ENCODE measurements at regions not wholly inside any gene's neighbourhood (a gene's known extent, or its start where the extent isn't known, plus 50 kb on each side); places are given as distances from the start of the nearest gene placed in this dataset.
A peak's percentile ranks its signal among the peaks of the same experiment; 100 is the strongest.

DNA sequence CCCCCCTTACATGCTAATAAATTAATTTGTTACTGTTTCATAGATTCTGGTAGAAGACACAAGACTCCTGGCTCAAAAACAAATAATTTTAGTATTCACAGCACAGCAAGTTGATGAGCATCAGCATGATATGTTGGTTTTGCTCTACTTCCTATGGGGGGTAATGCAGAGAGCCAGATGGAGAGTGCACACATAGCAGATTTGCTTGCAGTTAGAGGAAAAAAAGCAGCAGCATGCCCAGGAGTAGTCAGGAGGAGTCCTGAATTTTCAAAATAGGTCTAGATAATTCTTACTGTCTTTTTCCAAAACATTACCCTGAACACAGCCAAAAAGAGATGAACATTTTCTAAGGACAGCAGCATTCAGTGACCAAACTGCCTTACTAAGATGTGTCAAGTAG lies 261.3 kb downstream of the COX7C start:
- no peak for DNase-seq (ENCODE audit: low read depth)

DNA sequence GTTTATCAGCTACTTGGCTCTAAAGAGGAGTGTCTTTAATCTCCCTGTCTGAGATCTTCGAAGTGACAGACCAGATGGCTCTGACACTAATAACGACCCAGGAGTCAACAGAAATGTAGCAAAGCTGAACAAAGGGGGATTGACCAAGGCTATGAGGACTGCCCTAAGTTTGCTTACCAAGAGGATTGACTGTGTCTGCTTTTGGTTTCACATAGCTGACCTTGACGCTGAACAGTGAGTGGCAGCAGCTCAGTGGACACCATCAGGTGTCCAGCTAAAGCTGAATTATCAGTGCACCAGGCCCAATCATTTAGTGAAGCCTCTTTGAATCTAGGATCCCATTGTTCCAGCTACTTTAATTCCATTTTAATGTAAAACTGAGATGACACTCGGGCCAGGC lies 262.6 kb downstream of the COX7C start:
- no peak for DNase-seq (ENCODE audit: low read depth)

DNA sequence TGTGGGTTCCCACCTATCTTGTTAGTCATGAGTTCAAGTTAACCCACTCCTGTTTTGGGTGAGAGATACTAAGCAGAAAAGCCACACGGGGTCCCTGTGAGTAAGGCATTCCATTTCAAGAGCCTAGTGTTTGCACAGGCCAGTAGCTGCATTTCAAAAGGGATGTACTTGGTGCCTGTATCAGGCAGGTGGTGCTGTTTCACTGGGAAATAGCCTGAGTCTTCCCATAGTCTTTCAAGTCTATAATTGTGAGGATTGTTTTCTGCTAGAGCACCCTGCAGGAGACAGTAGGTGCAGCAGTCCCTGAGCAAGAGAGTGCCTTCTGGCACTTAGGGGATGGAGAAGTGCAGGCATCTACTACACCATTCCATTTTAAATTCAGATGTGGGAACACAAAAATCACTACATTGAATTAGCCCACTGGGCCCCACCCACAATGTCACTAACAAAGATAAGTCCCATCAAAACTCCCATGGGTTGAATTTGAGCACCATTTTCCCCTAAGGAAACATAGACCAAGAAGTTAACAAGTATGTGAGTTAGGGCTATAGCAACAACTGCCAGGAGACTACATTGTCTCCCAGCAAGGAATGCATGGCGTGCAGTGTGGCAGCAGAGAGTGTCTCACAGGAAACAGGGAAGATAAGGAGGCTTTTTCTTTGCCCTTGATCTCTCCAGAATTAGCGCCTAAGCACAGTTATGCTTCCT lies 263.2 kb downstream of the COX7C start:
- peak; percentile 89 for DNase-seq (ENCODE audit: low read depth)

DNA sequence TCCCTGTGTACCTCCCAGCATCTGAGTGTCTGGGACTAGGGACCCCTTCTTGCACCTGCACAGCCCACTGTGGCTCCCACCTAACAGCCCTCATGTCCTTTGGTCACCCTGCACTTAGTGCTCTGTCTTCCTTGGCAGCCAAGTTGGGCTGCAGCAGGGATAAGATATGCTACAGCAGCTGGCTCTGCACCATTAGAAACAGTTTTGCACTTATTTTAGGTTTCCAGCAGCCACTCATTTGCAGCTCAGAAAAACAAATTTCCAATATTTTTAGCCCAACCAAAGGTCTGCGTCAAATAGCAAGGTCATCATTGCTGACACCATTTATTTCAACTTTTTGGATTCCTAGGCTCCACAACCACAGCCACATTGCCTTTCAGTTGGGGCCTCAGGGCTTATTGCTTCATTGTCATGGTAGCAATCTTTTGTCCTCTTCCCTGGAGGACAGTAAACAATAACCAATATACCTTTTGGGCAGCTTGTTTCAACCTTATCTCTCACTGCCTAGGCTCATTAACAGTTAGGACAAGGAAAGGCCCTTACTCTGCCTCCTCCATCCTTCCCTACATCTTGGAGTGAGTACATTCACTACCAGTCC lies 263.9 kb downstream of the COX7C start:
- DNase-seq (ENCODE audit: low read depth): no peak

DNA sequence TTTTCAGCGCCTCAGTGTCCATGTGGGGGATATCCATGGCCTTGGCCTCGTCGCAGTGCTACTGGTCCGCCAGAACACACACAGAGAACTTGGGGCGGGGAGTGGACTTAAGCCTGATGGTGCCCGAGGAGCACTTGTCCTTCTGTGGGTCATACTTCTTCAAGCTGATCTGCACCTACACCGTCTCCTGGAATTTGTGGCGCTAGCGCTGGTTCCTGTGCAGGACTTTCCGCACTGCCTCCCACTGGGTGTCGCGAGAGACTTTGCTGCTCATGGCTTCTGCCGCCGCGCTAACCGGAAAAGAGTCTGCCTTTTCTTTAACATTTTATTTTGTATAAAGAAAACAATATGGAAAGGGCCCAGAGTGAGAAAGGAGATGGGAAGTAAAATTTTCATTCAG lies 266.9 kb downstream of the COX7C start:
- no peak for DNase-seq (ENCODE audit: low read depth)

DNA sequence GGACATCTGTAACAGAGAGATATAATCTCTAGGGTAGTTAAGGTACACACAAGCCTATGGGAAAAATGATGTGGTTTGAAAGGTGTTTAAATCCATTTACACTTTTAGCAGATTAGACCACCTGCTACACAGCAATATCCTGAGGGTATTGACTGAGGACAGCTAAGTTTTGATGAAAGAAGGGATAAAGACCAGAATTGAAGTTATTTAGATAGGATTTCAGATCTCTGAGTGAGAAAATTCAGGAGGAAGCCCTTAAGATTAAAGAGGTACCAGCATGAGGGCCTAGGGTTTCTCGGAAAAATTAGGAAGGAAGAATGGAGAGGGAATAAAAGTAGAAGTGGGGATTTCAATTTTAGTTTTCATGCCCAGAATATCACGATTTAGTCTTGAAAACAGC lies 267.3 kb downstream of the COX7C start:
- no peak for DNase-seq (ENCODE audit: low read depth)

DNA sequence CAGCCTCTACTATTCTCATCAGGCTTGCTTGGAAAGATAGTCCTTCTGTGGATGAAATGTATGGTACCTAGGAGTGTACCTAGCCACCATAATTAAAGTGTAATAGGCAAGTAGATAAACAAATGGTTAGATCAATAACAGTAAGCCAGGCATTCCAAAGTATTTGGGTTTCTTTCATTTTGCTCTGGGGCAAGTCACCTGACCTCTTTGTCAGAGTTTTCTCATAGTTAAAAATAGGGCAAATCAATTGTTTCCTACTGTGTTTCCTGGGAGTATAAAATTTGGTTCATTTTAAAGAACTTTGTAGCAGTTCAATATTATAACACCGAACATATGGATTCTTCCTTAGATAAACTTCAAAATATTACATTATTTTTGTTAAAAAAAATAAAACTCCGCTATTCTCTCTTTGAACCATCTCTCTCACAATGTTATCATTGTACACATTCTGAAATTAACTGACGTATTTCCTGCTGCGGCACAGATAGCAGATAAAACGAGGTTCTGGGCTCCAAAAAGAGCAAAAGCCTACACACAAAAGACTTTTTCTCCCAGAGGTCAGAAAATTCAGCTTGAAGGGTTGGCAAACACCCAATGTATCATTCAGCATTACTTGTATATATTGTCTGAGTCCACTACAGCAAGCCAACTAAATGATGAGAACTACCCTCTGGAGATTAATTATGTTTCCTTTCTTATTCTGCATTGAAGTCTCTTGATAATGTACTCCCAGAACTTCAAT lies 267.9 kb downstream of the COX7C start:
- no peak for DNase-seq (ENCODE audit: low read depth)

DNA sequence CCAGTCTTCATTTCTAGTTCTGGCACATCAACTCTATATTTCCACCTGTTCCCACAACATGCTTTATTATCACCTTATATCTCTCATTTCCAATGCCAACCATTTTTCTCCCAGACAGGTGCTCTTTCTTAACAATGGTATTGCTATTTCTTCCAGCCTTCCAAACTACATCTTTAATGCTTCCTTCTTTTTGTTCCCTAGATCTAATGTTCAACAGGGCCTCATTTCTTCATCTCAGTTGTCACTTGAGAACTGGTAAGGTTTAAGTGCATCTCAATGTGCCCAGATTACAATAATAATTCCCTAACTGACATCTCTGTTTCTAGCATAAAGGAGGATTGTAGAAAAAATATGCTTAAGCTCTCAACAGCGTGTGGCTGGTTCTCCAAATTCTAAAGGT lies 272.6 kb downstream of the COX7C start:
- no peak for DNase-seq (ENCODE audit: low read depth)

DNA sequence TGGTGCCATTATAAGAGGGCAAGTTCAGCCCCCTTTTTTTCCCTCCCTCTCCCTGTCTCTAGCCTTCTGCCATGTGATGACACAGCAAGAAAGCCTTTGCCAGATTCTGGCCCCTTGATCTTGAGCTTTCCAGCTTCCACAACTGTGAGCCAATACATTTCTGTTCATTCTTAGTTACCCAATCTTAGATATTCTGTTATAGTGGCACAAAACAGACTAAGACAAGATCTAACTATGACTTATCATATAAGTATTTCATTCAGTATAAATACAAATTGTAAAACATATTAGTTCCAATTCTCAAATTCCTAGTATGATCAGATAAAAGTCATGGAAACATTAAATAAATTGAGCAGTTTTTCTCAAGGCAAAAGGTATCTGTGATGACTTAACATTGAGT lies 276.3 kb downstream of the COX7C start:
- DNase-seq (ENCODE audit: low read depth): no peak

DNA sequence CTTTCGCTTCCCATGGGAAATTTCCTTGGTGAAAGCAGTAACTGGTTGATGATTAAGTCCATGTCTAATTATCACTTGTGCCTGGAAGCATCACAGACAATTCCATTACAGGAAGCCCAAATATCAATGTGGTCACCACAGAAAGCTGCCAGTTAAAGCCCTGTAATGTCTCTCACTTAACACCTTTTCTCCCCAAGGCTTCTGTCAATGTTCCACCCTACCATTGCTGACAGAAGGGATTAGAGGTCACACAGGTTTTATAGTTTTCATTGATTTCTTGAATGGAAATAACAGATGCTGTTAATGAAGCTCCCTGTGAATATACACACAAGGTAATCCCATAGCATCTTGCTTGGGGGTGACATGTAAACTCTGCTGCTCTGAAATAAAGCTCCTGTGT lies 279.2 kb downstream of the COX7C start:
- DNase-seq (ENCODE audit: low read depth): no peak

DNA sequence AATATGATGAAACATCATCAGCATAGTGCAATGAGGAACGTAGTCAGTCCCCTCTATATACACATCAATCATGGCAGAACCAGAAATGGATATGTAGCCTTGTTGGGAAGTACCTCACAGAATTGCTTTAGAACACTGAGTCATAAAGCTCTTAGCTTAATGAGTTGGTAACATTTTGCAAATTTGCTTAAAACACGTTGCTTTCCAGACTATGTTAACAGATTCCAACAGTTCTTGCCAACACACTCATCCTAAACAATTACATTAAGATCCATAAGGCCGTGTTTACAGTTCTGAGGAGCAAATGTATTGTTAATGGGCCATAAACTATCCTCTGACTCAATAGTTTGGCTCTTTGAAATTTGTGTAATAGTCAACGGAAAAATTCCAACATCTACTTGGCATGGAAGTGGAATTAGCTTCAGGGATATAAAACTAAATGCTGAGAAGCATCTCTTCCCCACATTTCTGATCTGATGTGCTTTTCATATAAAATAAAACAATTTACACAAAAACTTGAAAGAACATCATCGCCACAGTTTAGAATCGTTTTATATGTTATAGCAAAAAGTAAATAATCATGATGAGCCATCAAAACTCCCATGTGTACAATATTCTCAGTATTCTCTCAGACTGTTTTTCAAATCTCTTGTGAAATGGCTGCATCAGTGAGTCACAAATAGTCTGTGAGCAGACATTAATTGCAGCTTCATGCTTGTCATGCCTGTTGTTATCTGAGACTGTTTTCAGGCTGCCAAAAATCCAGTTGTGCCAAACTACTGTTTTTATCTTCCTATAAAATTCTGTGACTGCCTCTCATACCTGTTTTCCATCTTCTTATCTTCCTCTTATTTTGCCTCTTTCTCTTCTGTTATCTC lies 291.9 kb downstream of the COX7C start:
- peak; percentile 43 for DNase-seq (ENCODE audit: low read depth)

DNA sequence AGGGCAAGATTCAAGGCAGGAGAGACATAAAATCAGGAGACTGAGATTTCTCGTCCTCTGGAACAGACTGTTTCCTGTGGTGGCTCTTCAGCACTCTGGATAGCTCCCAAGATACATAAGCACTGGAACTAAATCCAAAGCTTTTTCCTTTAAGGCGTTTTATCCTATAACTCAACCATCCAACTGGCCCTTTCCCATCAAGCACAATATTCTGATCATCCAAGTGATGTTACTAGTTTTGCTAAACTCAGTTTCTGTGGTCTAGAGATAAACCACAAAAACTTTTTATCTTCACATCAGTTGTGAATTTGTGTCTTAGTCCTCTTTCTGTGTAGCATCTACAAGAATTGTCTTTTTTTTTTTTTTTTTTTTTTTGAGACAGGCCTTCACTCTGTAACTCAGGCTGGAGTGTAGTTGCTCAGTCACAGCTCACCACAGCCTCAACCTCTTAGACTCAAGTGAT lies 299.4 kb downstream of the COX7C start:
- peak; percentile 30 for DNase-seq (ENCODE audit: low read depth)

DNA sequence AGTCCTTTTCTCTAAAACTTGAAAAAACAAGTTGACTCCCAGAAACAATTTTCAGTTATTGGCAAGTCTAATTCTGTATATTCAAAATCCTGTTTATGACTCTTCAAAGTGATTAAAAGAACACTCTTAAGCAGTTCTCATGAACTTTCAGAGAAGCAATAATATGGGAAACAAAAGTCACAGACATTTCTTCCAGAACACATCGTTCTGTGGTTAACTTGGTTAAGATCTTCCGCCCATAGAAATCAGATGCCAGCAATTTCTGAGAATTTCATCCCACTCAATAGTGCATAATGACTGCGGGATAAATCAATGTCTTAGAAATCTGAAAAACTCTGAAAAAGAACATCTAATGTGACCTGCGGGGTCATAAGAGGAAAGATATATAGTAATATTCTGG lies 300.5 kb downstream of the COX7C start:
- DNase-seq (ENCODE audit: low read depth): no peak

DNA sequence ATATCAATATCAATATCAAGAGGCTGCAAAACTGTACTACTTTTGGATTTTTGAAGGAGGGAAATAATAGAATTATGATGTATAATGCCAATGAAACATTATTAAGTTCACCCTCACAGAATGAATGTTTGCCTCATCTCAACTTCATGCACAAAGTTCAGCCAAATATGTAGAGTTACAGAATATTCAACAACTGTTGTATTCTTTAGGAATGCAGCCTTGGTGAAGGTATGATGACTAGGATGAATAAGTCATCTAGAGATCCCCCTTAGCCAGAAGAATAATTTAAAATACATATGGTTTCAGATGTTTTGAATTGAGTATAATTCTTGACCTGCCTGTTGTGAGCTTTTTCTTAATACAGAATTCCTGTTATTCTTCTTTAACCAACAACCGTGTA lies 308.3 kb downstream of the COX7C start:
- no peak for DNase-seq (ENCODE audit: low read depth)

DNA sequence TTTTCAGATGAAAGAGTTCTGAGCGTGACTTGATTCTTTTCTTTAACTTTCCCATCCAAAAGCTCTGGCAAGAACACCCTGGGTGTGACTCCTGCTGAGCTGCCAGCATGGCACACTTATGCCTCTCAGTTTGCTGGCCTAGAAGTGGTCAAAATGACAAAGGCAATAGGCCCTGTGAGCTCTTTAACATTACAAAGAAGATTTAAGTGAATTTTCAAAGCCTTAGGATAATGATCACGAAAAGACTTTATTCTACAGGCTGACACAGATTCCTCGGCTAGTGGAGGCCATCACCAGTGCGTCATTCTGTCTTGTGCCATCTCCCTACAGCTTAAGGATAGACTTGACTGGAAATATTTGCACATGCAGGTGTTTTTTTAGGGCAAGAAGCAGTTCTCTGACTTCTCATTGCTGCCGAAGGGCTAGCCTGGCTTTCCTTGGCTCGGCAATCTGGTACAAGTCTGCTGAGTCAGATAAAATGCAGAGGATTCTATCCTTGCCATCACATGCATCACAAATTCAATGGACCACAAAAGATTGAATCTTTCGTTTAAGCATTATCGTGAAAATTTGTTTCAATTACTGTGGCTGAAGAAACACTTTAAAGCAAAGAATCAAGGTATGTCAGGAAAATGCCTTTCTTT lies 311.5 kb downstream of the COX7C start:
- DNase-seq (ENCODE audit: low read depth): no peak

DNA sequence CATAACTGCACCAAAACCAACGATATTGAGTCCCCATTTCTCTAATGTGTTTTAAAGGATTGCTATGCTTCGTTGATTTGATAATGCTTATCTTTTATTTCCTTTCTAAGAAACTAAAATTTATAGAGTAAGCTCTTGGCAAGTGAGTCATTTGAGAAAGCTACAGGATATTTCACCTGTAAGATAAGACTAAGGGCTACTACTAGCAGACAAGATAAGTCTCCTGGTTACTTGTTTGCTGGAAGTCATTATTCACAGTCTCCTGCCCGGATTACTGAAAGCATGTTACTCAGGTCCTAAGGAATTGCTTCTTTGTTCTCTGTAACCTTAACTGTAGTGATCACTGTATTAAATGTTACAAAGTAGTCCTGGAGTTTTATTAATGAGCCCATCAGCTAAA lies 315.9 kb upstream of the RASA1 start:
- no peak for DNase-seq (ENCODE audit: low read depth)

DNA sequence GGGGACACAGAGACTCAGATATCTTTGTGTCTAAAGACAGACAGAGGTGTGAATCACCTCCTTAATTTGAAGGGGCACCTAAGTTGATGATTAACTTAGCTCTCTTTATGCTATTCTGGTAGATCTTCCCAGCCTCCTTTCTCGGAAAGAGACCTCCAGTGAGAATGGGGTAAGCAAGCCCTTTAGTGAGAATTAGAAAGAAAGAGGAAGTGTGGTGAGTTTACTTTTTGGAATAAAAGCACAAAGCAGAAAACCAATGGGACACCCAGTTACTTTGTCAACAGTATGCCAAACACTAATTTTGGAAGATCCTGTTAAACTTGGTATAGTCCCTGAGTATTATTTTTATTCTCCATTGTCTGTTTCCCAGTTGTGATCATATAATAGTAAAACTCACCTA lies 302.8 kb upstream of the RASA1 start:
- DNase-seq (ENCODE audit: low read depth): no peak

DNA sequence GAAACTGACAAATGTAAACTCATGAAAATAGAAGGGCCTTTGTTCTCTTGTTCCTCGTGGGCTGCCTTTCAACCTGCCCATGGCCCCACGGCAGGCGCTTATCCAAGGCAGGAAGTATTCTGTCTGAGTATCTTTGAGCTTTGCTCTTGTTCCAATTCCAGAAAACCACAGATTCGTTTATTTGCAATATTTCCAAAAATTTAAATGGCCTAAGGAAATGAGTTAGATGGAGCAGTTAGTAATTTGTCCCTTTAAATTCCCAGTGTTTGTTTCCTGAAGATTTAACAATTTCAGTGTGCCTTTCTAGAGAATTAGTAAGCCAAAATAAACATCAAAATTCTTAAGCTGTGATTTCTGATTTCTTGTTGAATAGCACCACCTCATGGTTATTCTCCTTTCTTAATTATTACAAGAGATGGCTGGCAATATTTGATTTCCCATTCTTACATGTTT lies 299.4 kb upstream of the RASA1 start:
- peak; percentile 47 for DNase-seq (ENCODE audit: low read depth)

DNA sequence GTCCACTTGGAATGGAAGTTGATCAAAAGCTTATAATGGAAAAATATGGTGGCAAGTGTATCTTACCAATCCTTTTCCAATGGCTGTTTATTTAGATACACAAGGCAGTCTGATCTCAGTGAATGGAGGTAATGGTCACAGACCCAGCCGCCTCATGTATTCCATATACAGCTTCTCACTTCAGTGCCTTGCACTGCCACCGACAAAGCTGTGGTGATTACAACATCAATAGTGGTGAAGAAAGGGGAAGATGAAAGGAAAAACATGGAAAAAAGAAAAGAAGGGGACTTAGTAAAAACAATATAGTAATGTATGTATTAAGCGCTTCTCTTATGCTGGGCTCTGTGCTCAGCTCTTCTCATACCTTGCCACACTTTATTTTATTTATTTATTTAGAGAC lies 297.3 kb upstream of the RASA1 start:
- DNase-seq (ENCODE audit: low read depth): no peak

DNA sequence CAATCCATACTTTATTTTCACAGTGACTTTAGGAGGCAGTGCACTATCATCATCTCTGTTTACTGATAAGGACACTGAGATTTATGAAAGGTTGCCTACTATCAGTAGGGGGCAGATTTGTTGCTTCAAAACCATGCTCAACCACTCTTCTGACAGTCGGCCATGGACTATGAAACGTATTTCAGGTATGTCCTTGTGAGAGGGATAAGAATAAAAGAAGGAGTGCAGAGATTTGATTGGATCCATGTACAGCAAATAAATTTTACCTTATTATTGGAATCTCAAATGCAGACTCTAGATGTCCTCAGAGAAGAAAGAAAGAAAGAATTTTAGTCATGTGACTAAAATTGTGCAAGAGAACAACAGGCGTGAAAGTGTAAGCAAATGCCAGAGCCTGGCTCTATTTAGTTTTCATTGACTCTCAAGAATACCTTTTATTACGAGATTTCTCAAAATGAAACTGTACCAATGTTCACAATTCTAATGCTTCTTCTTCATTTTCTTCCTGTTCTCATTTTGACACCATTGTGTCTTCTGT lies 296.6 kb upstream of the RASA1 start:
- peak; percentile 26 for DNase-seq (ENCODE audit: low read depth)

DNA sequence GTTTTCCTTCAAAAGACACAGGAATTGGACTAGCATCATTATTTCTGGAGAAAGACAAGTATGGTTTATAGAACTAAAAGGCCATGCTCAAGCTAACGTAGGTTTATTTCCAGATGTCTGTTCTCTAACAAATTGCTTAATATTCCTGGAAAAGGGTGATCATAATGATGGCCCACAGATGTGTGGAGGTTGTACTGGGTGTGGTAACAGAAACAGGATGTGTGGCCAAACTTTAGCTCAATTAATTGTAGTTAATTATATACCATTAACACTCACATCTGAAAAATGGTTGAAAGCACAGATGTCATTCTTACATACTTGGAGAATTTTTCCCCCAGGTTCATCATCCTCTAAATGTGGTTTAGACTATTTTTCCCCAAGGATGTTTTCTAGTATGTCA lies 292.7 kb upstream of the RASA1 start:
- DNase-seq (ENCODE audit: low read depth): no peak

DNA sequence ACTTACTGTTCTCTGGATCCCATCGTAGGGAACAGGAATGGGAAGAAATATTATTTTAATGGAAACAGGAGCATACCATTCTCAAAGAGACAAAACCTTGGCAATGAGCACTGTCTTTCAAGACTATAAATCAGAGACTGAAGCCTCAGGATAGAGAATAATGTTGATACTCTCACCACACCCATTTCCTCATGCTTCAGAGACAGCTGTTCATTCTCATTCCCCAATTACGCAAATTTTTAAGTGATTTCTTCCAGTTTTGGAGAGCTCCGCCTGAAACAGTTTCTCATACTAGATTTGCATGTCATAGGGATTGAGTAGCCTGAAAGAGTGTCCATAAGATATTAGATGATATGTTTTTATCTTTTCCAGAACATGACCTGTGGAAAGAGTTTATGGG lies 290.5 kb upstream of the RASA1 start:
- DNase-seq (ENCODE audit: low read depth): no peak
